ENCODE measurements at regions not wholly inside any gene's neighbourhood (a gene's known extent, or its start where the extent isn't known, plus 50 kb on each side); places are given as distances from the start of the nearest gene placed in this dataset.

DNA sequence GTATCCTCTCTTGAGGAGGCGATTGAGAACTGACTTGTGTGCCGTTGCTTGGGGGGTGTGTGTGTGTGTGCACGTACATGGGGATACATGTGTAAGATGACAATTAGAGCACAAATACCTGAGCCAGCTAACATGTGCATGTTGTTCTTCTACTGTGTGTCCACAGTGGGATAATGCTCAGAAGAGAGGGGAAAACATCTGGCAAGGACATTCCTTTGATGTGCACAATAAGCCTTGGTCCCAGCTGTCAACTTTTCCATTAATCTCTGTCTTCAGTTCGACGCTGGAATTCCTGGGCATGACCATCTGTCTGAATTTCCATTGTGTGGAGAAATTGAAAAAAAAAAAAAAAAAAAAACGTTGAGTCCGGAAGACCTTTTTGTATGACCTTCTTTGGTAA, 592.0 kb upstream of the GALNTL6 start:
- Mint-ChIP-seq H3K9me3 (ENCODE audit: low read depth) (peaks cover 6% of the 10 kb centered on the region), H3K4me3 (no peak overlapping the region), H3K4me1 (no peaks in the 10 kb centered on the region), H3K27ac (no peak overlapping the region), H3K36me3 (no peaks in the 10 kb centered on the region), H3K27me3 (no peaks in the 10 kb centered on the region)
- DNase-seq (no peak), ATAC-seq (no peak)
- CTCF ChIA-PET: no interaction called here

DNA sequence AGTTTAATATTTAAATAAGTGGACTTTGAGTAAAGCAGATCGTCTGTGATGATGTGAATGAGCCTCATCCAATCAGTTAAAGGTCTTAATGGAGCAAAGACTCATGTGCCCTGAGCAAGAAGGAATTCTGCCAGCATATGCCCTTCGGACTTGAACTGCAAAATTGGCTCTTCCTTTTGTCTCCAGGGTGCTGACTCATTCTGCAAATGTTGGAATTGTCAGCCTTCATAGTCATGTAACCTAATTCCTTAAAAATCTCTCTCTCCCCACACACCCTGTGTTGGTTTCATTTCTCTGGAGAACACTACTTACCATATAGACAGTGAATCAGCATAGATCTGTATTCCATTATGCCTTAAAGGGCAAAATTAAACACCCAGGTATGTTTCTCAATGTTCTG, 609.8 kb upstream of the GALNTL6 start:
- ATAC-seq (no peak), DNase-seq (no peak)
- Mint-ChIP-seq H3K36me3 (no peaks in the 10 kb centered on the region), H3K27ac (no peak overlapping the region), H3K4me3 (no peak overlapping the region), H3K4me1 (no peaks in the 10 kb centered on the region), H3K27me3 (no peaks in the 10 kb centered on the region), H3K9me3 (ENCODE audit: low read depth) (peaks cover 3% of the 10 kb centered on the region)
- CTCF ChIA-PET: no interaction called here

DNA sequence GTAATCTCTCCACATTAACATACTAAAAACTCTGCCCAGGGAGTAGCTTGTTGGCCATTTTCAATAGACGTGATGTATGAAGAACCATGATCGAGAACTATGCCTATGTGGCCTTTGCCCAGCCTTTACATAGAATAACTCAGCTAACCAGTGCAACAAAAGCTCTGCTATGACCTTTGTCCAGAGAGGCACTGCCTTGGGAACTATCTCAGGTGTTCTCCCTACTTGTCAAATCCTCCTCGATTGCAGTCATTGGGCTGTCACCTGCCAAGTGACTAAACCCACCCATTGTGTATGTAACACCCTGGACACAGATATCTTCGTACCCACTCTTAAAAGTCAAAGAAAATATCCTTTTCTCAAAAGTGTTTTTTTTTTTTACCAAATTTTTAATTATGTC, 610.3 kb upstream of the GALNTL6 start:
- CTCF ChIA-PET: no interaction called here
- no peak overlapping the region for H3K27ac Mint-ChIP-seq

DNA sequence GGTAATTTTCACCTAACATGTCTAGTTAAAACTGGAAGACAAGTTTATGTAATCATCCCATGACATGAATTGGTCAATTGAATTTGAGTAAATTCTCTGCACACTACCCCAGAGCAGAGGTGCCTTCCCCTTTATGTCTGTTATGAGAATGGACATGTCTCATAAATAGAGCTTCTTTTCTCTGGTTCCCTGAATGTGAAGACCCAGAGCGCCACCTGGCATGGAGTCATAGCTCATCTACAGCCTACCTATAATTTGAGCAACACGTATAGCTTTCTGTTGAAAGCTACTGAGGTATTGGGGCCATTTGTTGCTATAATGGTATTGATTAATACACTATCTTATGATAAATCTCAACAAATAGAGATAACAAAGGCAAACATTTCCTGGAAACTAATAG, 626.5 kb upstream of the GALNTL6 start:
- Mint-ChIP-seq H3K4me1 (no peaks in the 10 kb centered on the region), H3K36me3 (no peaks in the 10 kb centered on the region), H3K9me3 (ENCODE audit: low read depth) (peaks cover 3% of the 10 kb centered on the region), H3K27ac (no peak overlapping the region), H3K4me3 (no peak overlapping the region), H3K27me3 (no peaks in the 10 kb centered on the region)
- CTCF ChIA-PET: no interaction called here
- DNase-seq (no peak), ATAC-seq (no peak)

More for the DNA sequence above, 610.3 kb upstream of the GALNTL6 start:
- DNase-seq (no peak), ATAC-seq (no peak)
- H3K4me1 Mint-ChIP-seq: no peaks in the 10 kb centered on the region
- H3K9me3 Mint-ChIP-seq (ENCODE audit: low read depth): peaks cover 3% of the 10 kb centered on the region
- no peaks in the 10 kb centered on the region for H3K27me3 Mint-ChIP-seq
- no peak overlapping the region for H3K4me3 Mint-ChIP-seq
- no peaks in the 10 kb centered on the region for H3K36me3 Mint-ChIP-seq

DNA sequence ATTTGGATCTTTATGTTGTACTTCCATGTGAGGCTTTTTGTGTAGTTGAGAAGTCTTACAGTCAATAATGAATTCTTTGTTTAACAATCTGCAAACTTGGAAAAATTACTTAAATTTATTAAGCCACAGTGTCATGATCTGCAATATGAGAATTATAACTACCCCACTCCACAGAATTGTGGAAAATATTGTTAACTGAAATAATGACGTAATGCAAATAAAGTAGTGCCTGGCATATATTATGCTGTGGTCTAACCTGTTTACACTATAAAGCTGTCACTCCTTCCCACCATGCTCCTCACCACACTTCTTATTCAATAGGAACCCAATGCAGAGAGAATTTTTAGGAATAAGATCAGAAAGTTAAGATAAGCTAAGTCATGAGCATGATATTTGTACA, 632.1 kb upstream of the GALNTL6 start:
- DNase-seq (no peak), ATAC-seq (no peak)
- Mint-ChIP-seq H3K27ac (no peak overlapping the region), H3K4me1 (no peaks in the 10 kb centered on the region), H3K4me3 (no peak overlapping the region), H3K36me3 (no peaks in the 10 kb centered on the region), H3K9me3 (ENCODE audit: low read depth) (peaks cover 3% of the 10 kb centered on the region), H3K27me3 (no peaks in the 10 kb centered on the region)
- CTCF ChIA-PET: no interaction called here

DNA sequence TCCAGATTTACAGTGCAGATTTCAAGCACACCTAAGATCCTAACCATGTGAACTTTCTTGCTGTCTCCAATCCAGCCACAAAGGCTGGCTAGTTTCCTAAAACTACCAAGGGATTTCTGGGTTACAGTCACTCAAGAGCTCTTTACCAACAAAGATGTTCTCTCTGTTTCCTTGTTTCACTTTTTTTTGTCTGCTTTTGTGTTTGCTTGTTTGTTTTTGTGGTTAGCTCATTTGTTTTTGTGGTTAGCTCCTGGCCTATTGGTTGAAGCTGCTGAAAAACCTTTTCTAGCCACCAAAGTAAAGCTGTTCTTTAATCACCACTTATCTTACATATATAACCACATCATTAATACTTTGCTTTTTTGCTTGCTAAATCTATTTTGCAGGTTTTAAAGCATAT, 642.5 kb upstream of the GALNTL6 start:
- CTCF ChIA-PET: no interaction called here
- Mint-ChIP-seq H3K36me3 (no peaks in the 10 kb centered on the region), H3K27ac (no peak overlapping the region), H3K9me3 (ENCODE audit: low read depth) (peaks cover 10% of the 10 kb centered on the region), H3K27me3 (no peaks in the 10 kb centered on the region), H3K4me3 (no peak overlapping the region), H3K4me1 (no peaks in the 10 kb centered on the region)
- DNase-seq: no peak
- no peak for ATAC-seq

DNA sequence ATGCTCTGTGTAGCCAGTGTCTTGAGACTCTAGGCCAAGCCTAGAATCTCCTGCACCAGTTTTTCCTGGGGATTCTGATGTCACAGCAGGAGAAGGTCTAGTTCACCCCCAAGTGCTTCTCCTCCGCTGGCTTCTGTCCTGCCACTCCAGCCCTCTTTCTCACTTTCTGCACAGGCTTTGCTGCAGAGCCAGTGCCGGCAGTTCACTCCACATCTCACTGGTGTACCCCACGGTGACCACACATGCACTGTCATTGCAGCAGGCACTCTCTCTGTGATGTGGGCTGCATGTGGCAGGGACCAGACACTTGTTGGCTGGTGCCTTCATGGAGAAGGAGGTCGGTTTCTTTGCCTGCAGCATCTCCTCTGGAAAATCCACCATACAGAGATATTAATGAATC, 643.8 kb upstream of the GALNTL6 start:
- Mint-ChIP-seq H3K27ac (no peak overlapping the region), H3K9me3 (ENCODE audit: low read depth) (peaks cover 10% of the 10 kb centered on the region), H3K4me1 (no peaks in the 10 kb centered on the region), H3K4me3 (no peak overlapping the region), H3K36me3 (no peaks in the 10 kb centered on the region), H3K27me3 (no peaks in the 10 kb centered on the region)
- CTCF ChIA-PET: no interaction called here
- DNase-seq: no peak
- ATAC-seq: no peak

DNA sequence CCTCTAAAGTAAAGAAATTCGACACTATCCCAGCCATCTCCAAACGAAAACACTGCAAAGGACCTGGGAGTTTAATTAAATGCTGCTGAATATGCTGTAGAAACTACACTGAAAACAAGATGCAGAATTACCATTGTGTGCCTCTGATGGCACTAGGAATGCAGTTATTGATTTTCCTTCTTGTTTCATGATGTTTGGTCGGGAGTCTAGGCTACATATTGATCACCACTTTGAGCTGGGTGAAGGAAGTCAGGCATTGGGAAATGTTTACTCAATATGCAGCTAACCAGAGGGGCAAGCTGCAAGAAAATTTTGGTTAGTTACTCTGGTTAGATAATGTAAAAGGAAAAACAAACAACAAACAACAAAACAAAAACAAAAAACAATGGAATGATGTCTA, 650.7 kb upstream of the GALNTL6 start:
- no peaks in the 10 kb centered on the region for H3K27me3 Mint-ChIP-seq
- peaks cover 7% of the 10 kb centered on the region for H3K9me3 Mint-ChIP-seq (ENCODE audit: low read depth)
- ATAC-seq: no peak
- no peak for DNase-seq
- H3K36me3 Mint-ChIP-seq: no peaks in the 10 kb centered on the region
- H3K27ac Mint-ChIP-seq: no peak overlapping the region
- CTCF ChIA-PET: no interaction called here
- no peak overlapping the region for H3K4me3 Mint-ChIP-seq
- H3K4me1 Mint-ChIP-seq: no peaks in the 10 kb centered on the region

DNA sequence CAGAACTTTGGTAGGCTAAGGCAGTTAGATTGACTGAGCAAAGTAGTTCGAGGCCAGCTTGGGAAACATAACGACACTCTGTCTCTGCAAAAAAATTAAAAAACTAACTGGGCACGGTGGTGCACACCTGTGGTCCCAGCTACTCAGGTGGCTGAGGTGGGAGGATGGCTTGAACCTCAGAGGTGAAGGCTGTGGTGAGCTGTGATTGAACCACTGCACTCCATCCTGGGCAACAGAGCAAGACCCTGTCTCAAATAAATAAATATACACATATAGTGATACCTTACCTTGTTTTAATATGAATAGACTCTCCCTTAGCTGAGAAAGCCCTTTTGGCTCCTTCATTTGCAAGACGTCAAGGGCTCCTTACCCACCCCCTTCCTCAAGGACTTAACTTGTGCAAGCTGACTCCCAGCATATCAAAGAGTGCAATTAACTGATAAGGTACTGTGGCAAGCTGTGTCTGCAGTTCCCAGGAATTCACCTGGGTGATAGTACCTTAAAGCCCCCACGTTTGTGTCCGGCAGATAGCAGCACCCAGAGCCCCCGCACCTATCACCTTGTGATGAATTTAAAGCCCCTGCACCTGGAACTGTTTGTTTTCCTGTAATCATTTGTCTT, 655.6 kb upstream of the GALNTL6 start:
- Mint-ChIP-seq H3K27ac (no peak overlapping the region), H3K9me3 (ENCODE audit: low read depth) (peaks cover 7% of the 10 kb centered on the region), H3K4me3 (no peak overlapping the region), H3K36me3 (no peaks in the 10 kb centered on the region), H3K4me1 (no peaks in the 10 kb centered on the region), H3K27me3 (no peaks in the 10 kb centered on the region)
- ATAC-seq (no peak), DNase-seq (no peak)
- CTCF ChIA-PET: no interaction called here

DNA sequence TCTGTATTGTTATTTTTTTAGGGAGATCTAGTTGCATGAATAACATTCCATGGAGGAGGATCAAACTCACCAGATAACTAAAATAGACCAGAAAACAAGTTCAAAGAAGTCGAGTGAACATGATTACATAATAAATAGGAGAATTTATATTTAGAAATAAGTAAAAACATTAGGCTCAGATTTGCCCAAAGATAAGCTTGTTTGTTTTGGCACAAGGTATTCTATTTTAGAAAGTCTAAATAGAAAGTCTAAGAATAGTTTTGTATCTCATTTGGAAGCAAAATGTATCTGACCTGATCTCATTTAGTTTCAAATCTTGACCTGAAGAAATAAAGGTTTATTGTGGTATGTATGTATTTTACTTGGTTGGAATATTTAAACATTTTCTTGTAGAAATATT, 670.6 kb upstream of the GALNTL6 start:
- CTCF ChIA-PET: no interaction called here
- no peaks in the 10 kb centered on the region for H3K4me1 Mint-ChIP-seq
- H3K9me3 Mint-ChIP-seq (ENCODE audit: low read depth): peaks cover 4% of the 10 kb centered on the region
- H3K36me3 Mint-ChIP-seq: no peaks in the 10 kb centered on the region
- DNase-seq: no peak
- H3K4me3 Mint-ChIP-seq: no peak overlapping the region
- no peak overlapping the region for H3K27ac Mint-ChIP-seq
- no peaks in the 10 kb centered on the region for H3K27me3 Mint-ChIP-seq
- no peak for ATAC-seq

DNA sequence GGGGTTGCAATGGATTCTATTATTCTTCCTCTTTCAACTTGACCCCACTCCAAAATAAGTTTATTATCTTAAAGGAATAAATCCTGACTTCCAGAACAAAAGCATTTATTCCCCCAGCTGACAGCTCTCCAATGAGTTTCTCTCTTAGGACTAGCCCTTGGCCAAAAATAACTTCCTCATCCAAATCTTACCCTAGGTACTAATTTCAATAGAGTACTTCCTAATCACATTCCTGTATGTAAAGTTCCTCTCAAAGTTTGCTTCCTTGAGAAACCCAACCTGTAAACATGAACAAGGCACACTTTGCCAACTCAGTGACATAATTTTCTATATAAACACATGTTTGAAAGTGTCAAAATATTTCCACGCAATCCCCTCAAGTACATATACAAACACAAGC, 671.2 kb upstream of the GALNTL6 start:
- DNase-seq (no peak), ATAC-seq (no peak)
- Mint-ChIP-seq H3K9me3 (ENCODE audit: low read depth) (peaks cover 4% of the 10 kb centered on the region), H3K4me1 (no peaks in the 10 kb centered on the region), H3K4me3 (no peak overlapping the region), H3K27me3 (no peaks in the 10 kb centered on the region), H3K36me3 (no peaks in the 10 kb centered on the region), H3K27ac (no peak overlapping the region)
- CTCF ChIA-PET: no interaction called here

DNA sequence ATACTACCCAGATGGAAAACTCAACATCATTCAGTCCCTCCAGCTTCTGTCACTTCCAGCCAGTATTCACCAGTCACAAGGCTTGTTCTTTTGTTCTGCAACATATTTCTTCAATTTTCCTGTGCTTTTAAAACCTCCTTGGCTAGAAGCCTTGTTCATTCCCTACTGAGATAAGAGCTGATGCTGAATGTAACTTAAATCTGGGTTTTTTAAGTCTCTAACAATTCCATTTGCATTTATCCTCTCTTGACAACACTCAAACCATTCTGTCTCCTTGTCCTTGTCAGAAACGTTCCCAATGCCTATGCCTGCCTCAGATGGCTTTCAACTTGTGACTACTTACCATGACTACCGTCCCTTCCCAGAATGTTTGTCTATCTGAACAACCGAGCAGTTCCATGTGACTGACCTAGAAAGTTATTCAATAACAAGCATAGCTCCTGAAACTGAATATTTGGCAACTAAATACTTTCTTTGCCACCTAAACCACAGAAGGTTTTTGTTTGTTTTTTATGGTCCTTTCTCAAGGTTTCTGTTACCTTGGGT, 682.9 kb upstream of the GALNTL6 start:
- no peaks in the 10 kb centered on the region for H3K4me1 Mint-ChIP-seq
- H3K4me3 Mint-ChIP-seq: no peak overlapping the region
- no peak overlapping the region for H3K27ac Mint-ChIP-seq
- peaks cover 8% of the 10 kb centered on the region for H3K9me3 Mint-ChIP-seq (ENCODE audit: low read depth)
- H3K36me3 Mint-ChIP-seq: no peaks in the 10 kb centered on the region
- DNase-seq: no peak
- no peaks in the 10 kb centered on the region for H3K27me3 Mint-ChIP-seq
- no peak for ATAC-seq
- CTCF ChIA-PET: no interaction called here

DNA sequence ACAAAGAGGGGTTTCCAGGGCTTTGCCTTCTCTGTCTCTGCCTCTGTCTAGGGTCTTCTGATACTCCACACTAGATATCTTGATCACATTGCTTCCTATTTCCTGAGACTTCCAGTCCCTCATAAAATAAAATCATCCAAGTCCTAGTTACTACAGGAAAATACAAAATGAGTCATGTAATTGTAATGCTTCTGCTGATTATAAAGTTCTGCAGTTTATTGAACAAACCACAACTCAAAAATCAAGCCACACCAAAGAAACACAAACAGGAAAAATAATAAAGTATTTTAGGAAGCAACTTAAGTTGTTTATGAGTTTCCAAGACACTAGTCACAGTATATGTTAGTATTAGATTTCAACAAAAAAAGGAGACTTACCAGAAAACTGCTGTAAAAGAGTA, 695.1 kb upstream of the GALNTL6 start:
- H3K4me3 Mint-ChIP-seq: no peak overlapping the region
- H3K27me3 Mint-ChIP-seq: no peaks in the 10 kb centered on the region
- peaks cover 5% of the 10 kb centered on the region for H3K9me3 Mint-ChIP-seq (ENCODE audit: low read depth)
- CTCF ChIA-PET: no interaction called here
- no peak for ATAC-seq
- H3K4me1 Mint-ChIP-seq: no peaks in the 10 kb centered on the region
- H3K36me3 Mint-ChIP-seq: no peaks in the 10 kb centered on the region
- DNase-seq: no peak
- no peak overlapping the region for H3K27ac Mint-ChIP-seq

DNA sequence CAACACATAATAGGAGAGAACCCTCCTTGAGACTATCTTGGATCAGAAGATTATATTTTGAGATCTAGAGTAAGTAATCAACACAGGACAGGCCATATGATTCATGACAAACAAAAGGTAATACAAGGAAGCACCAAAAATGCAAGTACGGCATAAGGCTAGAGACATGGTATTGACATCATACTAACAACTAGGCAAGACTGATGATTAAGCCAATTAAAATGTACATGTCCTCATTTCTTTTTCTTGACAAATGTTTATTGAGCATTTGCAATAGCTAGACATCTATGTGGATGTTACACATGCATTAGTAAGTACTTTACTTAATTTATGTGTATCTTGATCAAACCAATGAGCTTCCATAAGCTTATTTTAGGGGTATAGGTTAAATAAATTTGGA, 695.7 kb upstream of the GALNTL6 start:
- Mint-ChIP-seq H3K4me1 (no peaks in the 10 kb centered on the region), H3K27ac (no peak overlapping the region), H3K9me3 (ENCODE audit: low read depth) (peaks cover 5% of the 10 kb centered on the region), H3K36me3 (no peaks in the 10 kb centered on the region), H3K27me3 (no peaks in the 10 kb centered on the region), H3K4me3 (no peak overlapping the region)
- CTCF ChIA-PET: no interaction called here
- ATAC-seq: no peak
- DNase-seq: no peak

DNA sequence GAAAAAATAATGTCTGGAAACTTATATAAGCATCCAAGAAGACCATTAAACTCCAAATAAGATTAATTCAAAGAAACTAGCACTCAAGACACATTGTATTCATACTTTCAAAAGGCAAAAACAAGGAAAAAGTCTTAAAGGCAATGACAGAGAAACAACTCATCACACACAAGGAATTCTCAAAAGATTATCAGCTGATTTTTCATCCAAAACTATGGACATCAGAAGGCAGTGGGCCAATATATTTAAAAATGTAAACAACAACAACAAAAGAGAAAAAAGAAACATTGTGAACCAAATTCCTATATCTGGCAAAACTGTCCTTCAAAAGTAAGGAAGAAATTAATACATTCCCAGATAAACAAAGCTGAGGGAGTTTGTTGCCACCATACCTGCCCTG, 711.4 kb upstream of the GALNTL6 start:
- Mint-ChIP-seq H3K36me3 (no peaks in the 10 kb centered on the region), H3K27ac (no peak overlapping the region), H3K4me1 (no peaks in the 10 kb centered on the region), H3K4me3 (no peak overlapping the region), H3K9me3 (ENCODE audit: low read depth) (peaks cover 9% of the 10 kb centered on the region), H3K27me3 (no peaks in the 10 kb centered on the region)
- no peak for DNase-seq
- ATAC-seq: no peak
- CTCF ChIA-PET: no interaction called here
